ENCODE measurements at regions not wholly inside any gene's neighbourhood (a gene's known extent, or its start where the extent isn't known, plus 50 kb on each side); places are given as distances from the start of the nearest gene placed in this dataset.

DNA sequence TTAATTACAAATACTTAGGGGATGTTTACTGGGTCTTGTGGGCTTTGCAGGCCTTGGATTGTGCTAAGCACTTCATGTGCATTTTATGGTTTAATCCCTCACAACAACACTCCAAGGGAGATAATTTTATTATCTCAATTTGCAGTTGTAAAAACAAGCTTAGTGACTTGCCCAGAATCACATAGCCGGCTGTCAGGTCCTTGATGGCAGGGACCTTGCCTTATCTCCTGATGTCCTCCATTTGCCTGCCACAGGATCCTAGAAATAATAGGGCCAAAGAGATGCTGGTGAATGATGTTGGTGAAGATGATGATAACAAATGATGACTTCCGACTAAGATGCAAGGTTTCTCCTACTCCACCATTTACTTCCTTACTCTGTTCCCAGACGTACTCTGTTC, 385.4 kb downstream of the TMEM135 start:
- H3K27me3 ChIP-seq (ENCODE audit: insufficient read depth in 3 of 3, low read length in 2 of 3): no peaks in the 10 kb centered on the region
- 81 to 87% (median 83%) methylated on average over 3 of the region's 3 CpGs for WGBS, 3 donors
- intact Hi-C loops (cut with DNase I): loop anchor here in 1 of 2 donors (5.0 to 10.0 kb wide), 2 partner anchors 486 to 558 kb away; no protein-coding TSS in a partner anchor
- no peak overlapping the region for H3K4me3 ChIP-seq
- no peak for ATAC-seq
- H3K36me3 ChIP-seq (ENCODE audit: insufficient read depth in 1 of 2, low read depth in 1 of 2): no peaks in the 10 kb centered on the region
- peaks cover 8% of the 10 kb centered on the region for H3K4me1 ChIP-seq
- H3K27ac ChIP-seq: no peak overlapping the region
- no peak for DNase-seq
- no peak for TF ChIP-seq CTCF (IDR thresholded peaks at IDR 0.05)
- no peaks in the 10 kb centered on the region for H3K9me3 ChIP-seq

DNA sequence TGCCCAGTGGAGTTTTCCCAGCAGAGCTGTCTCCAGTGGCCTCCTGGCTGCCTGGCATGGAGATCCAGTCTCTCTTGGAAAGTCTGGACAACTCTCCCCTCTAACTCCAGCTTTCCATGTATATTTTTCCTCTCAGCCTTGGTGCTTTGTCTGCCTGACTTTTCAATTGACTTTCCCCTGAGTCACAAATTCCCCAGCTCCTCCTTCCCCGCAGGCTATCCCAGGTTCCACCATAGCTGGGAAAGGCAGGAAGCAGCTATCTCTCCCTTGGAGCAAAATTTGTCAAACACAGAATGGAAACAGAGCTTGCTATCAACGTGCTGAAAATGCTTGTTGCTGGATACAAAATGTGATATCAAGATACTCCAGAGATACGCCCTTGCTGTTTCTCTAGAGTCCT, 384.8 kb downstream of the TMEM135 start:
- Histone ChIP-seq H3K36me3 (ENCODE audit: insufficient read depth in 1 of 2, low read depth in 1 of 2) (no peaks in the 10 kb centered on the region), H3K27ac (no peak overlapping the region), H3K4me3 (no peak overlapping the region), H3K4me1 (peaks cover 8% of the 10 kb centered on the region), H3K27me3 (ENCODE audit: insufficient read depth in 3 of 3, low read length in 2 of 3) (no peaks in the 10 kb centered on the region), H3K9me3 (no peaks in the 10 kb centered on the region)
- TF ChIP-seq CTCF (IDR thresholded peaks at IDR 0.05): no peak
- intact Hi-C loops (cut with DNase I): loop anchor here in 1 of 2 donors (5.0 to 10.0 kb wide), 2 partner anchors 485 to 558 kb away; no protein-coding TSS in a partner anchor
- ATAC-seq: no peak
- 75 to 76% (median 76%) methylated on average over 3 of the region's 3 CpGs for WGBS, 3 donors
- DNase-seq: no peak

GRCh38 chr11:87421422-87421821, 383.7 kb downstream of the TMEM135 start:
- no peaks in the 10 kb centered on the region for H3K27me3 ChIP-seq (ENCODE audit: insufficient read depth in 3 of 3, low read length in 2 of 3)
- TF ChIP-seq CTCF (IDR thresholded peaks at IDR 0.05): peak; percentile 84
- H3K27ac ChIP-seq: no peak overlapping the region
- ATAC-seq (peak; percentile 75 to 92 (median 86)), DNase-seq (no peak)
- peaks cover 8% of the 10 kb centered on the region for H3K4me1 ChIP-seq
- H3K4me3 ChIP-seq: no peak overlapping the region
- H3K9me3 ChIP-seq: no peaks in the 10 kb centered on the region
- intact Hi-C loops (cut with DNase I): loop anchor here (2.0 to 10.0 kb wide), 3 partner anchors 69 to 557 kb away; no protein-coding TSS in a partner anchor
- WGBS, 3 donors: 27 to 33% (median 31%) methylated on average over 2 of the region's 2 CpGs
- no peaks in the 10 kb centered on the region for H3K36me3 ChIP-seq (ENCODE audit: insufficient read depth in 1 of 2, low read depth in 1 of 2)

GRCh38 chr11:87417951-87418350, 380.2 kb downstream of the TMEM135 start:
- DNase-seq: no peak
- Histone ChIP-seq H3K9me3 (no peaks in the 10 kb centered on the region), H3K27me3 (ENCODE audit: insufficient read depth in 3 of 3, low read length in 2 of 3) (no peaks in the 10 kb centered on the region), H3K27ac (no peak overlapping the region), H3K4me3 (no peak overlapping the region), H3K4me1 (peaks cover 8% of the 10 kb centered on the region), H3K36me3 (ENCODE audit: insufficient read depth in 1 of 2, low read depth in 1 of 2) (no peaks in the 10 kb centered on the region)
- intact Hi-C loops (cut with DNase I): no loop called here
- ATAC-seq: no peak
- TF ChIP-seq CTCF (IDR thresholded peaks at IDR 0.05): no peak

DNA sequence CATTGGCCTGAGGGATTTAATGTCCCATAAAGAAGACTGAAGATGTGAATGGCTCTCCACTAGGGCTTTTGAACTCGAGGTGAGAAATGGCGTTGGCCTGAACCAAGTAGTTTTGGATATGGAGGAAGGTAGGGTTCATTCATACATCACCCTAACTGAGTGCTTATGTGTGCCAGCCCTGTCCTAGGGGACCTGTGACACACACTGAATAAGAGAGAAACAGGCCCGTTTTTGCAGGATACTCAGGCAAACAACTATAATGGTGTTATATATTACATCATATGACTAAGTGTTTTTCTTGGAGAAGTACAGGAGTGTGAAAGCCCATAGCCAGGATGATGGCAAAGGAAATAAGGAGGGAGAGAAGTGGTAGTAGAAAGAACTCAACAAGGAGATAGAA, 368.1 kb downstream of the TMEM135 start:
- 46 to 56% (median 54%) methylated on average over 3 of the region's 3 CpGs for WGBS, 3 donors
- H3K27ac ChIP-seq: no peak overlapping the region
- peak in 1 of 2 donors; percentile 22 for DNase-seq
- no peak overlapping the region for H3K4me3 ChIP-seq
- H3K9me3 ChIP-seq: no peaks in the 10 kb centered on the region
- intact Hi-C loops (cut with DNase I): no loop called here
- TF ChIP-seq CTCF (IDR thresholded peaks at IDR 0.05): no peak
- H3K36me3 ChIP-seq (ENCODE audit: insufficient read depth in 1 of 2, low read depth in 1 of 2): no peaks in the 10 kb centered on the region
- no peaks in the 10 kb centered on the region for H3K27me3 ChIP-seq (ENCODE audit: insufficient read depth in 3 of 3, low read length in 2 of 3)
- no peaks in the 10 kb centered on the region for H3K4me1 ChIP-seq
- ATAC-seq: no peak

All from psoas muscle (tissue), 7 donors.